ENCODE measurements at regions not wholly inside any gene's neighbourhood (a gene's known extent, or its start where the extent isn't known, plus 50 kb on each side); places are given as distances from the start of the nearest gene placed in this dataset.
"Not testable (repeated sequence)": the region's sequence is repeated elsewhere in the genome, so short reads cannot be mapped to it uniquely, and the experiment has no call there.

- not testable (repeated sequence) for DNase-seq
Observed at GRCh38 chr17:30638968-30639367, 161.8 kb downstream of the GOSR1 start.

- DNase-seq = not testable (repeated sequence)
Observed at GRCh38 chr17:30631651-30632050, 154.4 kb downstream of the GOSR1 start.

GRCh38 chr17:30625380-30625779 lies 148.2 kb downstream of the GOSR1 start:
- not testable (repeated sequence) for DNase-seq

- not testable (repeated sequence) for DNase-seq
Observed at GRCh38 chr17:30624180-30624579, 147.0 kb downstream of the GOSR1 start.

GRCh38 chr17:30609682-30610081 lies 132.5 kb downstream of the GOSR1 start:
- DNase-seq = not testable (repeated sequence)

GRCh38 chr17:30605523-30605922 lies 128.3 kb downstream of the GOSR1 start:
- DNase-seq = no peak

- no peak for DNase-seq
Observed at GRCh38 chr17:30605027-30605426, 127.8 kb downstream of the GOSR1 start.

- not testable (repeated sequence) for DNase-seq
Observed at GRCh38 chr17:30602396-30602795, 125.2 kb downstream of the GOSR1 start.

- DNase-seq = not testable (repeated sequence)
Observed at GRCh38 chr17:30601984-30602383, 124.8 kb downstream of the GOSR1 start.

- no peak for DNase-seq
Observed at GRCh38 chr17:30600830-30601494, 123.8 kb downstream of the GOSR1 start.

GRCh38 chr17:30600060-30600829 lies 123.0 kb downstream of the GOSR1 start:
- no peak for DNase-seq

- no peak for DNase-seq
Observed at GRCh38 chr17:30599428-30600059, 122.3 kb downstream of the GOSR1 start.

GRCh38 chr17:30597776-30598288 lies 120.6 kb downstream of the GOSR1 start:
- no peak for DNase-seq

- DNase-seq = not testable (repeated sequence)
Observed at GRCh38 chr17:30596948-30597775, 120.0 kb downstream of the GOSR1 start.

GRCh38 chr17:30594953-30595371 lies 117.8 kb downstream of the GOSR1 start:
- DNase-seq = not testable (repeated sequence)

GRCh38 chr17:30594223-30594952 lies 117.2 kb downstream of the GOSR1 start:
- no peak for DNase-seq

- no peak for DNase-seq
Observed at GRCh38 chr17:30590081-30590733, 113.0 kb downstream of the GOSR1 start.

GRCh38 chr17:30589431-30589830 lies 112.2 kb downstream of the GOSR1 start:
- no peak for DNase-seq

- DNase-seq = no peak
Observed at GRCh38 chr17:30588798-30589247, 111.6 kb downstream of the GOSR1 start.

GRCh38 chr17:30586818-30587595 lies 109.8 kb downstream of the GOSR1 start:
- DNase-seq = no peak

Data from NCI-H1417 treated with DMSO at 0.1 percent for 48 hours (cell line).